RWPE1 (cell line): ENCODE measurements at regions not wholly inside any gene's neighbourhood (a gene's known extent, or its start where the extent isn't known, plus 50 kb on each side); places are given as distances from the start of the nearest gene placed in this dataset.

Experiments
- CTCF ChIA-PET: fragments of 350-600 bp; sonication (Branson Sonifier 250); formaldehyde crosslinking; extraction: SDS; loops from one replicate; lab custom pipeline; 2021; lab: Yijun Ruan, JAX
- POLR2A ChIA-PET: fragments of 400-600 bp; formaldehyde crosslinking; extraction: SDS; loops from one replicate; lab custom pipeline; 2020; ENCODE audit warnings: antibody characterized with exemption; ENCODE audit not compliant: low non-redundant PET; lab: Yijun Ruan, JAX
- DNase-seq: peaks from one replicate; pipeline ENCODE4 v3.0.0; 2012; ENCODE audit warnings: low spot score
- H3K27ac ChIP-seq: fragments of 450-650 bp; 2 replicates; pipeline ENCODE4 v1.5.1; 2017
- CTCF ChIP-seq: fragments of 450-650 bp; conservative IDR thresholded peaks from 2 replicates; pipeline ENCODE4 v1.5.1; 2017; ENCODE audit warnings: low read depth, mild to moderate bottlenecking

GRCh38 chr3:35404571-35404970 is 234.8 kb upstream of the ARPP21 start:
- DNase-seq, result no peak
- ChIA-PET CTCF (no interaction called here), POLR2A (no interaction called here)
- no peak overlapping the region for H3K27ac ChIP-seq
- no peak for TF ChIP-seq CTCF

GRCh38 chr3:35408882-35409281 is 230.4 kb upstream of the ARPP21 start:
- no peak for DNase-seq
- H3K27ac ChIP-seq, result no peak overlapping the region
- TF ChIP-seq CTCF, result no peak
- ChIA-PET POLR2A (no interaction called here), CTCF (interaction anchor here (0.6 kb wide), 1 partner anchor 134 kb away, joined by 3 read pairs; no protein-coding TSS in a partner anchor)

- no peak overlapping the region for H3K27ac ChIP-seq
- TF ChIP-seq CTCF, result no peak
- POLR2A ChIA-PET, result no interaction called here
- DNase-seq, result no peak
- CTCF ChIA-PET, result no interaction called here
These were observed 229.3 kb upstream of the ARPP21 start for GRCh38 chr3:35409991-35410390.

GRCh38 chr3:35413483-35413882 is 225.8 kb upstream of the ARPP21 start:
- no peak overlapping the region for H3K27ac ChIP-seq
- CTCF ChIA-PET, result interaction anchor here (0.6 kb wide), 1 partner anchor 117 kb away, joined by 3 read pairs; no protein-coding TSS in a partner anchor
- POLR2A ChIA-PET, result no interaction called here
- DNase-seq, result no peak
- no peak for TF ChIP-seq CTCF

- CTCF ChIA-PET, result no interaction called here
- no peak overlapping the region for H3K27ac ChIP-seq
- no peak for TF ChIP-seq CTCF
- POLR2A ChIA-PET, result no interaction called here
- no peak for DNase-seq
These were observed 222.2 kb upstream of the ARPP21 start for GRCh38 chr3:35417080-35417479.

- ChIA-PET CTCF (no interaction called here), POLR2A (no interaction called here)
- no peak for DNase-seq
- TF ChIP-seq CTCF, result no peak
- H3K27ac ChIP-seq, result no peak overlapping the region
These were observed 217.2 kb upstream of the ARPP21 start for GRCh38 chr3:35422101-35422500.
